Panc1 (cell line): ENCODE measurements at regions not wholly inside any gene's neighbourhood (a gene's known extent, or its start where the extent isn't known, plus 50 kb on each side); places are given as distances from the start of the nearest gene placed in this dataset.

Experiments used
- POLR2AphosphoS5 ChIP-seq: IDR thresholded peaks from 2 replicates; pipeline ENCODE4 v1.6.1; 2012; ENCODE audit warnings: mild to moderate bottlenecking, low read depth, low read length, moderate library complexity
- SIN3A ChIP-seq: IDR thresholded peaks from 2 replicates; pipeline ENCODE4 v1.6.1; 2012; ENCODE audit warnings: low read depth, mild to moderate bottlenecking, low read length, moderate library complexity, borderline replicate concordance; ENCODE audit not compliant: insufficient read depth
- TCF7L2 ChIP-seq: IDR thresholded peaks from 2 replicates; pipeline ENCODE4 v1.6.1; 2011; ENCODE audit warnings: mild to moderate bottlenecking, low read depth, low read length, inconsistent platforms
- TF ChIP-seq, protein P1 (sequence below): fragments of 450-650 bp; IDR thresholded peaks from 2 replicates; pipeline ENCODE4 v1.5.1; 2017; ENCODE audit warnings: mild to moderate bottlenecking
- TF ChIP-seq, protein P2 (sequence below), 2 experiments: IDR thresholded peaks; 2 replicates each; pipeline ENCODE4 v1.6.1; 2011 to 2012; ENCODE audit warnings: low read depth in 2 of 2, control low read depth in 1 of 2, low read length in 1 of 2, mild to moderate bottlenecking in 1 of 2, moderate library complexity in 1 of 2; ENCODE audit not compliant: insufficient read depth in 1 of 2

DNA sequence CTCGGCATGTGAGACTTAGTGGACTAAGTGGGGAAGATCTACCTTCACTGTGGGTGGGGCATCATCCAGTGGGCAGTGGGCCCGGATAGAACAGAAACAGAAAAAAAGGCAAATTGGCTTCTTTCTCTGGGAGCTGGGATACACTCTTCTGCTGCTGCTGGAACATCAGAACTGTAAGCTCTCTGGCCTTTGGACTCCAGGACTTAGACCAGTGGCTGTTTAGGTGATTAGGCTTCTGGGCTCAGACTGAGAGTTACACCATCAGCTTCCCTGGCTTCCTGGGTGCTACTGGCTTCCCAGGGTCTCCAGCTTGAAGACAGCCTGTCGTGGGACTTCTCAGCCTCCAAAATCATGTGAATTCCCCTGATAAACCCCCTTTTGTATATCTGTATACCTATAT, 122.7 kb upstream of the SLC28A3 start:
- TF ChIP-seq, protein P1, sequence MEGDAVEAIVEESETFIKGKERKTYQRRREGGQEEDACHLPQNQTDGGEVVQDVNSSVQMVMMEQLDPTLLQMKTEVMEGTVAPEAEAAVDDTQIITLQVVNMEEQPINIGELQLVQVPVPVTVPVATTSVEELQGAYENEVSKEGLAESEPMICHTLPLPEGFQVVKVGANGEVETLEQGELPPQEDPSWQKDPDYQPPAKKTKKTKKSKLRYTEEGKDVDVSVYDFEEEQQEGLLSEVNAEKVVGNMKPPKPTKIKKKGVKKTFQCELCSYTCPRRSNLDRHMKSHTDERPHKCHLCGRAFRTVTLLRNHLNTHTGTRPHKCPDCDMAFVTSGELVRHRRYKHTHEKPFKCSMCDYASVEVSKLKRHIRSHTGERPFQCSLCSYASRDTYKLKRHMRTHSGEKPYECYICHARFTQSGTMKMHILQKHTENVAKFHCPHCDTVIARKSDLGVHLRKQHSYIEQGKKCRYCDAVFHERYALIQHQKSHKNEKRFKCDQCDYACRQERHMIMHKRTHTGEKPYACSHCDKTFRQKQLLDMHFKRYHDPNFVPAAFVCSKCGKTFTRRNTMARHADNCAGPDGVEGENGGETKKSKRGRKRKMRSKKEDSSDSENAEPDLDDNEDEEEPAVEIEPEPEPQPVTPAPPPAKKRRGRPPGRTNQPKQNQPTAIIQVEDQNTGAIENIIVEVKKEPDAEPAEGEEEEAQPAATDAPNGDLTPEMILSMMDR: no peak
- TF ChIP-seq SIN3A (no peak), POLR2AphosphoS5 (no peak), TCF7L2 (no peak)
- TF ChIP-seq, protein P2, sequence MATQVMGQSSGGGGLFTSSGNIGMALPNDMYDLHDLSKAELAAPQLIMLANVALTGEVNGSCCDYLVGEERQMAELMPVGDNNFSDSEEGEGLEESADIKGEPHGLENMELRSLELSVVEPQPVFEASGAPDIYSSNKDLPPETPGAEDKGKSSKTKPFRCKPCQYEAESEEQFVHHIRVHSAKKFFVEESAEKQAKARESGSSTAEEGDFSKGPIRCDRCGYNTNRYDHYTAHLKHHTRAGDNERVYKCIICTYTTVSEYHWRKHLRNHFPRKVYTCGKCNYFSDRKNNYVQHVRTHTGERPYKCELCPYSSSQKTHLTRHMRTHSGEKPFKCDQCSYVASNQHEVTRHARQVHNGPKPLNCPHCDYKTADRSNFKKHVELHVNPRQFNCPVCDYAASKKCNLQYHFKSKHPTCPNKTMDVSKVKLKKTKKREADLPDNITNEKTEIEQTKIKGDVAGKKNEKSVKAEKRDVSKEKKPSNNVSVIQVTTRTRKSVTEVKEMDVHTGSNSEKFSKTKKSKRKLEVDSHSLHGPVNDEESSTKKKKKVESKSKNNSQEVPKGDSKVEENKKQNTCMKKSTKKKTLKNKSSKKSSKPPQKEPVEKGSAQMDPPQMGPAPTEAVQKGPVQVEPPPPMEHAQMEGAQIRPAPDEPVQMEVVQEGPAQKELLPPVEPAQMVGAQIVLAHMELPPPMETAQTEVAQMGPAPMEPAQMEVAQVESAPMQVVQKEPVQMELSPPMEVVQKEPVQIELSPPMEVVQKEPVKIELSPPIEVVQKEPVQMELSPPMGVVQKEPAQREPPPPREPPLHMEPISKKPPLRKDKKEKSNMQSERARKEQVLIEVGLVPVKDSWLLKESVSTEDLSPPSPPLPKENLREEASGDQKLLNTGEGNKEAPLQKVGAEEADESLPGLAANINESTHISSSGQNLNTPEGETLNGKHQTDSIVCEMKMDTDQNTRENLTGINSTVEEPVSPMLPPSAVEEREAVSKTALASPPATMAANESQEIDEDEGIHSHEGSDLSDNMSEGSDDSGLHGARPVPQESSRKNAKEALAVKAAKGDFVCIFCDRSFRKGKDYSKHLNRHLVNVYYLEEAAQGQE (IDR thresholded peaks at IDR 0.05; ENCODE audit: insufficient read depth in 1 of 2, low read depth in 2 of 2, low read length in 1 of 2): no peak
